Chondrocyte (in vitro differentiated cells): ENCODE measurements at regions not wholly inside any gene's neighbourhood (a gene's known extent, or its start where the extent isn't known, plus 50 kb on each side); places are given as distances from the start of the nearest gene placed in this dataset.
"Not testable (repeated sequence)": the region's sequence is repeated elsewhere in the genome, so short reads cannot be mapped to it uniquely, and the experiment has no call there.

ENCODE experiments used
- DNase-seq: peaks from one replicate; pipeline ENCODE4 v3.0.0; 2021; ENCODE audit warnings: mixed read lengths, low spot score
- H3K27ac Mint-ChIP-seq: one replicate; pipeline ENCODE4 v1.8.0; 2021; ENCODE audit warnings: mild to moderate bottlenecking, moderate library complexity, mixed read lengths; ENCODE audit not compliant: unreplicated experiment
- H3K27me3 Mint-ChIP-seq: 2 replicates; pipeline ENCODE4 v1.8.0; 2021; ENCODE audit warnings: low read depth, mixed read lengths
- H3K36me3 Mint-ChIP-seq: 2 replicates; pipeline ENCODE4 v1.8.0; 2021; ENCODE audit warnings: low read depth, mixed read lengths
- H3K4me1 Mint-ChIP-seq: 2 replicates; pipeline ENCODE4 v1.8.0; 2021; ENCODE audit warnings: low read depth, mild to moderate bottlenecking, mixed read lengths
- H3K4me3 Mint-ChIP-seq: one replicate; pipeline ENCODE4 v1.8.0; 2021; ENCODE audit warnings: mild to moderate bottlenecking, moderate library complexity, mixed read lengths; ENCODE audit not compliant: unreplicated experiment
- H3K9me3 Mint-ChIP-seq: 2 replicates; pipeline ENCODE4 v1.8.0; 2021; ENCODE audit warnings: low read depth, mixed read lengths
- CTCF ChIP-seq: fragments of 200-600 bp; sonication (generic); IDR thresholded peaks from 2 replicates; pipeline ENCODE4 v1.5.0; 2021; ENCODE audit warnings: antibody characterized with exemption, mild to moderate bottlenecking, moderate library complexity

GRCh38 chr6:19921786-19922185 is 84.6 kb downstream of the ID4 start:
- H3K4me1 Mint-ChIP-seq: no peaks in the 10 kb centered on the region
- no peak overlapping the region for H3K27ac Mint-ChIP-seq
- peaks cover 28% of the 10 kb centered on the region for H3K9me3 Mint-ChIP-seq
- peaks cover 4% of the 10 kb centered on the region for H3K36me3 Mint-ChIP-seq
- no peak overlapping the region for H3K4me3 Mint-ChIP-seq
- DNase-seq: no peak
- TF ChIP-seq CTCF: no peak
- peaks cover 3% of the 10 kb centered on the region for H3K27me3 Mint-ChIP-seq

- TF ChIP-seq CTCF: no peak
- no peaks in the 10 kb centered on the region for H3K4me1 Mint-ChIP-seq
- DNase-seq: no peak
- no peak overlapping the region for H3K4me3 Mint-ChIP-seq
- H3K27me3 Mint-ChIP-seq: no peaks in the 10 kb centered on the region
- H3K27ac Mint-ChIP-seq: no peak overlapping the region
- no peaks in the 10 kb centered on the region for H3K36me3 Mint-ChIP-seq
- H3K9me3 Mint-ChIP-seq: no peaks in the 10 kb centered on the region
Observed at GRCh38 chr6:19925533-19925932, 88.4 kb downstream of the ID4 start.

GRCh38 chr6:19928461-19928860 is 91.3 kb downstream of the ID4 start:
- no peak overlapping the region for H3K4me3 Mint-ChIP-seq
- H3K27ac Mint-ChIP-seq: no peak overlapping the region
- no peaks in the 10 kb centered on the region for H3K36me3 Mint-ChIP-seq
- no peak for TF ChIP-seq CTCF
- no peaks in the 10 kb centered on the region for H3K9me3 Mint-ChIP-seq
- DNase-seq: no peak
- H3K4me1 Mint-ChIP-seq: no peaks in the 10 kb centered on the region
- peaks cover 3% of the 10 kb centered on the region for H3K27me3 Mint-ChIP-seq

GRCh38 chr6:19929312-19929711 is 92.1 kb downstream of the ID4 start:
- no peak overlapping the region for H3K4me3 Mint-ChIP-seq
- H3K27ac Mint-ChIP-seq: no peak overlapping the region
- H3K36me3 Mint-ChIP-seq: no peaks in the 10 kb centered on the region
- H3K9me3 Mint-ChIP-seq: no peaks in the 10 kb centered on the region
- TF ChIP-seq CTCF: no peak
- H3K27me3 Mint-ChIP-seq: peaks cover 3% of the 10 kb centered on the region
- no peak for DNase-seq
- H3K4me1 Mint-ChIP-seq: no peaks in the 10 kb centered on the region

- no peak for TF ChIP-seq CTCF
- no peak for DNase-seq
- Mint-ChIP-seq H3K36me3 (no peaks in the 10 kb centered on the region), H3K9me3 (peaks cover 7% of the 10 kb centered on the region), H3K4me3 (no peak overlapping the region), H3K27me3 (peaks cover 3% of the 10 kb centered on the region), H3K27ac (no peak overlapping the region), H3K4me1 (no peaks in the 10 kb centered on the region)
Observed at GRCh38 chr6:19934996-19935591, 97.9 kb downstream of the ID4 start.

GRCh38 chr6:19939321-19939720 is 102.2 kb downstream of the ID4 start:
- H3K4me3 Mint-ChIP-seq, DNase-seq, H3K4me1 Mint-ChIP-seq, H3K36me3 Mint-ChIP-seq, H3K27me3 Mint-ChIP-seq, H3K27ac Mint-ChIP-seq: not testable (repeated sequence)
- peaks cover 14% of the 10 kb centered on the region for H3K9me3 Mint-ChIP-seq

- H3K9me3 Mint-ChIP-seq: peaks cover 13% of the 10 kb centered on the region
- H3K27me3 Mint-ChIP-seq, H3K4me3 Mint-ChIP-seq, H3K27ac Mint-ChIP-seq, DNase-seq, H3K36me3 Mint-ChIP-seq, H3K4me1 Mint-ChIP-seq: not testable (repeated sequence)
Observed at GRCh38 chr6:19939926-19940325, 102.8 kb downstream of the ID4 start.
